IMR-90 (cell line): ENCODE measurements at regions not wholly inside any gene's neighbourhood (a gene's known extent, or its start where the extent isn't known, plus 50 kb on each side); places are given as distances from the start of the nearest gene placed in this dataset.

Source experiments
- ATAC-seq: fragments of 200-7000 bp; cut with Tn5 transposase; 2 replicates; pipeline ENCODE4 v1.9.1; 2020; ENCODE audit warnings: low read depth, mild to moderate bottlenecking, moderate library complexity
- BruUV-seq: library from RNA; stranded (reverse); fragments of 400-500 nt; replicated peaks from 2 replicates; lab custom pipeline; 2021; lab: Mats Ljungman, UMichigan
- CTCF ChIA-PET: fragments of 300-600 bp; formaldehyde crosslinking; extraction: SDS; loops from one replicate; lab custom pipeline; 2021; ENCODE audit warnings: antibody characterized with exemption; lab: Yijun Ruan, JAX
- POLR2A ChIA-PET: fragments of 300-600 bp; sonication (Branson Sonifier 250); formaldehyde crosslinking; loops from one replicate; lab custom pipeline; 2022; ENCODE audit warnings: antibody characterized with exemption; ENCODE audit not compliant: unreplicated experiment; lab: Charles Lee
- DNase-seq: peaks from one replicate; pipeline ENCODE4 v3.0.0; 2013
- H2AFZ ChIP-seq: replicated peaks from 2 replicates; pipeline ENCODE3; 2013; ENCODE audit warnings: low read length, mild to moderate bottlenecking; ENCODE audit not compliant: poor library complexity
- H2AK5ac ChIP-seq: 2 replicates; pipeline ENCODE4 v1.6.1; 2013; ENCODE audit warnings: low read depth, low read length, inconsistent platforms
- H2AK9ac ChIP-seq: replicated peaks from 2 replicates; pipeline ENCODE3; 2013; ENCODE audit warnings: mild to moderate bottlenecking, low read depth, low read length, moderate library complexity; ENCODE audit not compliant: poor library complexity
- H2BK120ac ChIP-seq: 2 replicates; pipeline ENCODE4 v1.6.1; 2013; ENCODE audit warnings: low read depth, low read length, inconsistent platforms
- H2BK15ac ChIP-seq: 3 replicates; pipeline ENCODE4 v1.6.1; 2013; ENCODE audit warnings: low read depth, low read length, inconsistent platforms
- H2BK20ac ChIP-seq: 2 replicates; pipeline ENCODE4 v1.6.1; 2013; ENCODE audit warnings: low read depth, mild to moderate bottlenecking, inconsistent platforms, low read length, moderate library complexity
- H2BK5ac ChIP-seq: 2 replicates; pipeline ENCODE4 v1.6.1; 2013; ENCODE audit warnings: mild to moderate bottlenecking, low read depth, low read length, inconsistent platforms; ENCODE audit not compliant: poor library complexity, severe bottlenecking
- H3K14ac ChIP-seq: replicated peaks from 2 replicates; pipeline ENCODE4 v1.6.1; 2013; ENCODE audit warnings: low read depth, low read length, inconsistent platforms
- H3K18ac ChIP-seq: 2 replicates; pipeline ENCODE4 v1.6.1; 2013; ENCODE audit warnings: low read depth, low read length, control low read depth
- H3K23ac ChIP-seq: 2 replicates; pipeline ENCODE4 v1.6.1; 2013; ENCODE audit warnings: low read depth, low read length, inconsistent platforms
- H3K27ac ChIP-seq: 2 replicates; pipeline ENCODE4 v1.5.1; 2013; ENCODE audit warnings: mild to moderate bottlenecking, control low read depth, low read length; ENCODE audit not compliant: insufficient read depth
- H3K27me3 ChIP-seq: 2 replicates; pipeline ENCODE4 v1.6.1; 2013; ENCODE audit warnings: low read length; ENCODE audit not compliant: control insufficient read depth, insufficient read depth
- H3K36me3 ChIP-seq: 2 replicates; pipeline ENCODE4 v1.6.1; 2013; ENCODE audit warnings: low read length, mixed read lengths; ENCODE audit not compliant: control insufficient read depth, insufficient read depth
- H3K4ac ChIP-seq: 2 replicates; pipeline ENCODE4 v1.6.1; 2013; ENCODE audit warnings: low read depth, low read length, inconsistent platforms
- H3K4me1 ChIP-seq: 2 replicates; pipeline ENCODE4 v1.6.1; 2013; ENCODE audit warnings: low read length, mixed read lengths; ENCODE audit not compliant: control insufficient read depth, insufficient read depth
- H3K4me2 ChIP-seq: 2 replicates; pipeline ENCODE4 v1.6.1; 2013; ENCODE audit warnings: low read depth, mild to moderate bottlenecking, control low read depth, low read length, moderate library complexity
- H3K4me3 ChIP-seq: 2 replicates; pipeline ENCODE4 v1.5.1; 2013; ENCODE audit warnings: low read depth, mild to moderate bottlenecking, control low read depth, low read length, moderate library complexity; ENCODE audit not compliant: insufficient read depth
- H3K56ac ChIP-seq: 2 replicates; pipeline ENCODE4 v1.6.1; 2013; ENCODE audit warnings: low read length, inconsistent platforms; ENCODE audit not compliant: insufficient read depth; ENCODE audit errors: extremely low read depth
- H3K79me1 ChIP-seq, 2 experiments: 2 replicates each; pipeline ENCODE4 v1.6.1; 2013; ENCODE audit warnings: low read length in 2 of 2, inconsistent platforms in 1 of 2, low read depth in 1 of 2
- H3K9ac ChIP-seq: 2 replicates; pipeline ENCODE4 v1.6.1; 2013; ENCODE audit warnings: low read depth, low read length, control low read depth
- H3K9me1 ChIP-seq: 2 replicates; pipeline ENCODE4 v1.6.1; 2013; ENCODE audit warnings: low read length, inconsistent platforms; ENCODE audit not compliant: insufficient read depth
- H3K9me3 ChIP-seq: 2 replicates; pipeline ENCODE4 v1.6.1; 2013; ENCODE audit warnings: low read length; ENCODE audit not compliant: control insufficient read depth, insufficient read depth
- H4K20me1 ChIP-seq: 2 replicates; pipeline ENCODE4 v1.6.1; 2013; ENCODE audit warnings: low read length, inconsistent platforms; ENCODE audit not compliant: insufficient read depth
- H4K5ac ChIP-seq: 2 replicates; pipeline ENCODE4 v1.6.1; 2013; ENCODE audit warnings: mild to moderate bottlenecking, low read depth, low read length, control low read depth
- H4K8ac ChIP-seq, 2 experiments: 2 replicates each; pipeline ENCODE4 v1.6.1; 2013; ENCODE audit warnings: low read depth in 2 of 2, low read length in 2 of 2, control low read depth in 1 of 2, inconsistent platforms in 1 of 2
- H4K91ac ChIP-seq: 2 replicates; pipeline ENCODE4 v1.6.1; 2013; ENCODE audit warnings: low read depth, low read length, inconsistent platforms; ENCODE audit not compliant: insufficient read depth
- CHD1 ChIP-seq: IDR thresholded peaks from 2 replicates; pipeline ENCODE4 v1.6.1; 2012; ENCODE audit warnings: low read depth, low read length, improper control_type of control experiment
- MAFK ChIP-seq: IDR thresholded peaks from 2 replicates; pipeline ENCODE4 v1.6.1; 2012; ENCODE audit warnings: low read depth, low read length, improper control_type of control experiment
- MXI1 ChIP-seq: IDR thresholded peaks from 2 replicates; pipeline ENCODE4 v1.6.1; 2012; ENCODE audit warnings: low read depth, mild to moderate bottlenecking, low read length, moderate library complexity, borderline replicate concordance
- POLR2A ChIP-seq: IDR thresholded peaks from 2 replicates; pipeline ENCODE4 v1.6.1; 2012; ENCODE audit warnings: mild to moderate bottlenecking, low read depth, low read length
- RAD21 ChIP-seq: IDR thresholded peaks from 2 replicates; pipeline ENCODE4 v1.6.1; 2012; ENCODE audit warnings: low read length, improper control_type of control experiment
- RFX5 ChIP-seq: IDR thresholded peaks from 2 replicates; pipeline ENCODE4 v1.8.0; 2012; ENCODE audit warnings: low read depth, mild to moderate bottlenecking, low read length, moderate library complexity
- dilution Hi-C: fragments of 300-500 bp; cut with HindIII; formaldehyde crosslinking; loops from one replicate; pipeline ENCODE4 v1.14.3; 2018; ENCODE audit warnings: low sequenced_read_pairs; ENCODE audit not compliant: unreplicated experiment
- in situ Hi-C: fragments of 300-500 bp; cut with MboI; formaldehyde crosslinking; loops from 3 replicates; pipeline ENCODE4 v1.14.3; 2019; ENCODE audit warnings: low sequenced_read_pairs, inconsistent platforms, mixed read lengths
- intact Hi-C: fragments of 100-400 bp; cut with micrococcal nuclease; formaldehyde crosslinking; loops from 2 replicates; pipeline ENCODE4 v1.10.0; 2022

GRCh38 chr2:205876127-205876526, 193.8 kb downstream of the NRP2 start:
- TF ChIP-seq CHD1 (no peak), RFX5 (no peak), POLR2A (no peak), RAD21 (no peak), MAFK (no peak), MXI1 (no peak)
- Histone ChIP-seq H3K27ac (no peak overlapping the region), H3K9ac (no peak overlapping the region), H3K4me1 (no peaks in the 10 kb centered on the region), H3K36me3 (no peaks in the 10 kb centered on the region), H2BK15ac (no peak overlapping the region), H3K9me1 (no peaks in the 10 kb centered on the region), H4K8ac (no peak overlapping the region), H2AK5ac (no peak overlapping the region), H3K14ac (no peak overlapping the region), H3K23ac (no peak overlapping the region), H3K18ac (no peak overlapping the region), H4K20me1 (no peaks in the 10 kb centered on the region), H3K4me2 (no peak overlapping the region), H3K79me1 (no peaks in the 10 kb centered on the region), H4K5ac (no peak overlapping the region), H2AK9ac (no peak overlapping the region), H3K4ac (no peak overlapping the region), H3K9me3 (peaks cover 5% of the 10 kb centered on the region; the same call in 1 of the 2 replicates), H3K56ac (no peak overlapping the region), H2BK20ac (no peak overlapping the region), H3K4me3 (no peak overlapping the region), H4K91ac (no peak overlapping the region), H2BK120ac (no peak overlapping the region), H2AFZ (no peak overlapping the region), H3K27me3 (peaks cover 32% of the 10 kb centered on the region), H2BK5ac (no peak overlapping the region)
- ATAC-seq, result no peak
- BruUV-seq, result no TSS peak
- dilution Hi-C loops, result no loop called here
- DNase-seq, result no peak
- POLR2A ChIA-PET, result no interaction called here
- in situ Hi-C loops, result no loop called here
- intact Hi-C loops, result no loop called here
- CTCF ChIA-PET, result no interaction called here
